ENCODE measurements at regions not wholly inside any gene's neighbourhood (a gene's known extent, or its start where the extent isn't known, plus 50 kb on each side); places are given as distances from the start of the nearest gene placed in this dataset.

- no peak overlapping the region for H3K4me3 Mint-ChIP-seq
- no peaks in the 10 kb centered on the region for H3K36me3 Mint-ChIP-seq (ENCODE audit: low read depth)
- peaks cover 25% of the 10 kb centered on the region for H3K27me3 Mint-ChIP-seq
- H3K9me3 Mint-ChIP-seq = no peaks in the 10 kb centered on the region
- no peak overlapping the region for H3K27ac Mint-ChIP-seq
- no peaks in the 10 kb centered on the region for H3K4me1 Mint-ChIP-seq
- no peak for ATAC-seq (replicated peaks)
These were observed 337.3 kb upstream of the TBC1D5 start for GRCh38 chr3:18079739-18080138.

GRCh38 chr3:18079062-18079461 is 336.6 kb upstream of the TBC1D5 start:
- H3K36me3 Mint-ChIP-seq (ENCODE audit: low read depth) = no peaks in the 10 kb centered on the region
- H3K9me3 Mint-ChIP-seq = no peaks in the 10 kb centered on the region
- ATAC-seq (replicated peaks) = no peak
- H3K27me3 Mint-ChIP-seq = peaks cover 24% of the 10 kb centered on the region
- no peaks in the 10 kb centered on the region for H3K4me1 Mint-ChIP-seq
- H3K4me3 Mint-ChIP-seq = no peak overlapping the region
- no peak overlapping the region for H3K27ac Mint-ChIP-seq

GRCh38 chr3:18077128-18077840 is 334.9 kb upstream of the TBC1D5 start:
- ATAC-seq (replicated peaks) = no peak
- Mint-ChIP-seq H3K9me3 (no peaks in the 10 kb centered on the region), H3K36me3 (ENCODE audit: low read depth) (no peaks in the 10 kb centered on the region), H3K27ac (no peak overlapping the region), H3K4me3 (no peak overlapping the region), H3K4me1 (no peaks in the 10 kb centered on the region), H3K27me3 (peaks cover 21% of the 10 kb centered on the region)

- Mint-ChIP-seq H3K4me3 (no peak overlapping the region), H3K36me3 (ENCODE audit: low read depth) (no peaks in the 10 kb centered on the region), H3K27ac (no peak overlapping the region), H3K9me3 (no peaks in the 10 kb centered on the region), H3K4me1 (no peaks in the 10 kb centered on the region), H3K27me3 (peaks cover 21% of the 10 kb centered on the region)
- no peak for ATAC-seq (replicated peaks)
These were observed 333.9 kb upstream of the TBC1D5 start for GRCh38 chr3:18076301-18076700.

GRCh38 chr3:18075799-18076198 is 333.4 kb upstream of the TBC1D5 start:
- no peak for ATAC-seq (replicated peaks)
- peaks cover 21% of the 10 kb centered on the region for H3K27me3 Mint-ChIP-seq

GRCh38 chr3:18071833-18072232 is 329.4 kb upstream of the TBC1D5 start:
- ATAC-seq (replicated peaks) = no peak
- Mint-ChIP-seq H3K36me3 (ENCODE audit: low read depth) (no peaks in the 10 kb centered on the region), H3K27ac (no peak overlapping the region), H3K4me3 (no peak overlapping the region), H3K4me1 (no peaks in the 10 kb centered on the region), H3K27me3 (peaks cover 4% of the 10 kb centered on the region), H3K9me3 (no peaks in the 10 kb centered on the region)

More at GRCh38 chr3:18075799-18076198, 333.4 kb upstream of the TBC1D5 start:
- no peak overlapping the region for H3K27ac Mint-ChIP-seq
- no peaks in the 10 kb centered on the region for H3K9me3 Mint-ChIP-seq
- H3K36me3 Mint-ChIP-seq (ENCODE audit: low read depth) = no peaks in the 10 kb centered on the region
- H3K4me1 Mint-ChIP-seq = no peaks in the 10 kb centered on the region
- H3K4me3 Mint-ChIP-seq = no peak overlapping the region

GRCh38 chr3:18070944-18071343 is 328.5 kb upstream of the TBC1D5 start:
- Mint-ChIP-seq H3K27me3 (no peaks in the 10 kb centered on the region), H3K36me3 (ENCODE audit: low read depth) (no peaks in the 10 kb centered on the region), H3K4me3 (no peak overlapping the region), H3K4me1 (no peaks in the 10 kb centered on the region), H3K27ac (no peak overlapping the region), H3K9me3 (no peaks in the 10 kb centered on the region)
- ATAC-seq (replicated peaks) = no peak

GRCh38 chr3:18070231-18070630 is 327.8 kb upstream of the TBC1D5 start:
- H3K9me3 Mint-ChIP-seq = no peaks in the 10 kb centered on the region
- ATAC-seq (replicated peaks) = no peak
- no peaks in the 10 kb centered on the region for H3K36me3 Mint-ChIP-seq (ENCODE audit: low read depth)
- H3K27me3 Mint-ChIP-seq = no peaks in the 10 kb centered on the region
- no peak overlapping the region for H3K4me3 Mint-ChIP-seq
- no peaks in the 10 kb centered on the region for H3K4me1 Mint-ChIP-seq
- H3K27ac Mint-ChIP-seq = no peak overlapping the region

GRCh38 chr3:18069568-18069967 is 327.1 kb upstream of the TBC1D5 start:
- no peaks in the 10 kb centered on the region for H3K9me3 Mint-ChIP-seq
- H3K27ac Mint-ChIP-seq = no peak overlapping the region
- no peak for ATAC-seq (replicated peaks)
- no peaks in the 10 kb centered on the region for H3K4me1 Mint-ChIP-seq
- H3K36me3 Mint-ChIP-seq (ENCODE audit: low read depth) = no peaks in the 10 kb centered on the region
- peaks cover under 1% of the 10 kb centered on the region for H3K27me3 Mint-ChIP-seq
- no peak overlapping the region for H3K4me3 Mint-ChIP-seq

GRCh38 chr3:18066899-18067582 is 324.6 kb upstream of the TBC1D5 start:
- no peak overlapping the region for H3K27ac Mint-ChIP-seq
- H3K27me3 Mint-ChIP-seq = peaks cover 2% of the 10 kb centered on the region
- no peaks in the 10 kb centered on the region for H3K9me3 Mint-ChIP-seq
- no peak overlapping the region for H3K4me3 Mint-ChIP-seq
- ATAC-seq (replicated peaks) = no peak
- no peaks in the 10 kb centered on the region for H3K4me1 Mint-ChIP-seq
- no peaks in the 10 kb centered on the region for H3K36me3 Mint-ChIP-seq (ENCODE audit: low read depth)

GRCh38 chr3:18064586-18064985 is 322.2 kb upstream of the TBC1D5 start:
- peaks cover 2% of the 10 kb centered on the region for H3K27me3 Mint-ChIP-seq
- no peaks in the 10 kb centered on the region for H3K9me3 Mint-ChIP-seq
- H3K4me3 Mint-ChIP-seq = no peak overlapping the region
- H3K27ac Mint-ChIP-seq = no peak overlapping the region
- ATAC-seq (replicated peaks) = no peak
- H3K4me1 Mint-ChIP-seq = no peaks in the 10 kb centered on the region
- no peaks in the 10 kb centered on the region for H3K36me3 Mint-ChIP-seq (ENCODE audit: low read depth)

- Mint-ChIP-seq H3K36me3 (ENCODE audit: low read depth) (no peaks in the 10 kb centered on the region), H3K4me1 (no peaks in the 10 kb centered on the region), H3K27ac (no peak overlapping the region), H3K27me3 (peaks cover 8% of the 10 kb centered on the region), H3K9me3 (no peaks in the 10 kb centered on the region), H3K4me3 (no peak overlapping the region)
- no peak for ATAC-seq (replicated peaks)
These were observed 320.2 kb upstream of the TBC1D5 start for GRCh38 chr3:18062657-18063025.

GRCh38 chr3:18061737-18062656 is 319.6 kb upstream of the TBC1D5 start:
- H3K4me1 Mint-ChIP-seq = no peaks in the 10 kb centered on the region
- H3K9me3 Mint-ChIP-seq = no peaks in the 10 kb centered on the region
- H3K36me3 Mint-ChIP-seq (ENCODE audit: low read depth) = no peaks in the 10 kb centered on the region
- no peak overlapping the region for H3K4me3 Mint-ChIP-seq
- no peak for ATAC-seq (replicated peaks)
- H3K27me3 Mint-ChIP-seq = peaks cover 8% of the 10 kb centered on the region
- H3K27ac Mint-ChIP-seq = no peak overlapping the region

GRCh38 chr3:18058666-18059065 is 316.2 kb upstream of the TBC1D5 start:
- ATAC-seq (replicated peaks) = no peak
- no peak overlapping the region for H3K27ac Mint-ChIP-seq
- peaks cover 5% of the 10 kb centered on the region for H3K27me3 Mint-ChIP-seq
- H3K36me3 Mint-ChIP-seq (ENCODE audit: low read depth) = no peaks in the 10 kb centered on the region
- H3K9me3 Mint-ChIP-seq = no peaks in the 10 kb centered on the region
- no peaks in the 10 kb centered on the region for H3K4me1 Mint-ChIP-seq
- H3K4me3 Mint-ChIP-seq = no peak overlapping the region

Measured in activated T-helper 17 cell treated with anti-CD3 and anti-CD28 coated beads, Interleukin-2, amount 50 U/mL, for 72 hours (primary cell).